KMS-11 (cell line): ENCODE measurements at regions not wholly inside any gene's neighbourhood (a gene's known extent, or its start where the extent isn't known, plus 50 kb on each side); places are given as distances from the start of the nearest gene placed in this dataset.

Experiments used
- H2AFZ ChIP-seq: fragments of 200-600 bp; sonication (generic); 2 replicates; pipeline ENCODE4 v1.6.1; 2016; ENCODE audit warnings: antibody characterized with exemption, mixed run types, low read depth
- H3K27ac ChIP-seq: fragments of 200-600 bp; sonication (generic); 2 replicates; pipeline ENCODE4 v1.6.1; 2016; ENCODE audit warnings: mild to moderate bottlenecking, mixed run types
- H3K27me3 ChIP-seq: fragments of 200-600 bp; sonication (generic); 2 replicates; pipeline ENCODE4 v1.6.1; 2017; ENCODE audit warnings: mild to moderate bottlenecking, low read depth, mixed run types, moderate library complexity; ENCODE audit not compliant: insufficient read depth
- H3K36me3 ChIP-seq: fragments of 200-600 bp; sonication (generic); 2 replicates; pipeline ENCODE4 v1.6.1; 2017; ENCODE audit warnings: mild to moderate bottlenecking, mixed run types; ENCODE audit not compliant: insufficient read depth
- H3K4me1 ChIP-seq: fragments of 200-600 bp; sonication (generic); 2 replicates; pipeline ENCODE4 v1.6.1; 2016; ENCODE audit warnings: mild to moderate bottlenecking, low read depth, mixed run types; ENCODE audit not compliant: poor library complexity, severe bottlenecking
- H3K4me2 ChIP-seq: fragments of 200-600 bp; sonication (generic); 2 replicates; pipeline ENCODE4 v1.7.0; 2016; ENCODE audit warnings: mild to moderate bottlenecking, mixed run types
- H3K4me3 ChIP-seq: fragments of 200-600 bp; sonication (generic); IDR thresholded peaks from 2 replicates; pipeline ENCODE4 v1.6.1; 2017; ENCODE audit warnings: low read depth, low read length, mixed read lengths; ENCODE audit not compliant: insufficient read depth
- H3K79me2 ChIP-seq: fragments of 200-600 bp; sonication (generic); 2 replicates; pipeline ENCODE4 v1.6.1; 2016; ENCODE audit warnings: low read depth, mixed run types; ENCODE audit not compliant: insufficient read depth
- H3K9ac ChIP-seq: fragments of 200-600 bp; sonication (generic); 2 replicates; pipeline ENCODE4 v1.6.1; 2016; ENCODE audit warnings: mild to moderate bottlenecking, mixed run types
- H4K20me1 ChIP-seq: fragments of 200-600 bp; sonication (generic); 2 replicates; pipeline ENCODE4 v1.6.1; 2016; ENCODE audit warnings: mild to moderate bottlenecking, mixed run types; ENCODE audit not compliant: insufficient read depth
- TF ChIP-seq, protein P1 (sequence below): fragments of 200-600 bp; sonication (generic); conservative IDR thresholded peaks from 2 replicates; pipeline ENCODE4 v1.6.1; 2017; ENCODE audit warnings: low read depth, mild to moderate bottlenecking, antibody characterized with exemption, low read length, moderate library complexity, mixed read lengths

DNA sequence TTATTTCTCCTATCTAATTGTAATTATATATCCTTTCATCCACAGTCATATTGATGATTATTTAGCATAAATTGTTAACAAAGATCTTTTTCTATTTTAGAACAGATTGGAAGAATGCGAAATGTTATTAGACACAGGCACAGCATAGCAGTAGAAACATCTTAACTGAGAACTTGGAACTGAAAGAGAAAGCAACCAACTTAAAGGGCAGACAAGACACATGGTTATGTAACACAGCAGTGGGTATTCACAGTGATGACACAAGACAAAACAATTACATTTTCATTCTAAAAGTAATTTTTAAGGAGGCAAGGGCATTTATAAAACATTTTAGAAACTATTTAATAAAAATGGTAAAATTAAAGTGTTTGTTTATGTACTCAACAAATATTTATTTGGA is 57.7 kb upstream of the MEF2C start:
- no peak overlapping the region for H3K27ac ChIP-seq
- H4K20me1 ChIP-seq, result no peaks in the 10 kb centered on the region
- TF ChIP-seq, protein P1, sequence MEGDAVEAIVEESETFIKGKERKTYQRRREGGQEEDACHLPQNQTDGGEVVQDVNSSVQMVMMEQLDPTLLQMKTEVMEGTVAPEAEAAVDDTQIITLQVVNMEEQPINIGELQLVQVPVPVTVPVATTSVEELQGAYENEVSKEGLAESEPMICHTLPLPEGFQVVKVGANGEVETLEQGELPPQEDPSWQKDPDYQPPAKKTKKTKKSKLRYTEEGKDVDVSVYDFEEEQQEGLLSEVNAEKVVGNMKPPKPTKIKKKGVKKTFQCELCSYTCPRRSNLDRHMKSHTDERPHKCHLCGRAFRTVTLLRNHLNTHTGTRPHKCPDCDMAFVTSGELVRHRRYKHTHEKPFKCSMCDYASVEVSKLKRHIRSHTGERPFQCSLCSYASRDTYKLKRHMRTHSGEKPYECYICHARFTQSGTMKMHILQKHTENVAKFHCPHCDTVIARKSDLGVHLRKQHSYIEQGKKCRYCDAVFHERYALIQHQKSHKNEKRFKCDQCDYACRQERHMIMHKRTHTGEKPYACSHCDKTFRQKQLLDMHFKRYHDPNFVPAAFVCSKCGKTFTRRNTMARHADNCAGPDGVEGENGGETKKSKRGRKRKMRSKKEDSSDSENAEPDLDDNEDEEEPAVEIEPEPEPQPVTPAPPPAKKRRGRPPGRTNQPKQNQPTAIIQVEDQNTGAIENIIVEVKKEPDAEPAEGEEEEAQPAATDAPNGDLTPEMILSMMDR, result no peak
- H3K36me3 ChIP-seq, result no peaks in the 10 kb centered on the region
- no peaks in the 10 kb centered on the region for H3K4me1 ChIP-seq
- no peak overlapping the region for H3K4me2 ChIP-seq
- H3K27me3 ChIP-seq, result no peaks in the 10 kb centered on the region
- no peak overlapping the region for H3K9ac ChIP-seq
- no peak overlapping the region for H2AFZ ChIP-seq
- H3K4me3 ChIP-seq, result no peak overlapping the region
- H3K79me2 ChIP-seq, result no peaks in the 10 kb centered on the region

DNA sequence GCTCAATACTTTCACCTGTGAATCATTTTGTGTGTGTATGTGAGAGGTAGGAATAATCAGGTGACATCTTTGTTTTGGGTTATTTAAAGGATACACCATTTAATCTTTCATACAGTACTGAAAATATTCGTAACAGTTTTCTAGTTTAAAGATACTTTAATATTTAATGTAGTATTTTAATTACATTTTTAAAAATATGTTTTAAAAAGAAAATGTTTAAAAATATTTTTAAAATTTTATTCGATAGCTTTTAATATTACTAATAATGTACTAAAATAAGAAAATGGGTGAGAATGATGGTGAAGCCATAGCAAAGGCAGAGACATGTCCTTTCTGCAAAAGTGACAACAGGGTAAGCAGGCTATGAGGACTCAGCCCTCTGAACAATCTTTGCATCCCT is 56.3 kb upstream of the MEF2C start:
- TF ChIP-seq, protein P1, result no peak
- no peaks in the 10 kb centered on the region for H3K27me3 ChIP-seq
- no peaks in the 10 kb centered on the region for H4K20me1 ChIP-seq
- H3K4me2 ChIP-seq, result no peak overlapping the region
- no peak overlapping the region for H3K27ac ChIP-seq
- no peaks in the 10 kb centered on the region for H3K36me3 ChIP-seq
- no peak overlapping the region for H3K4me3 ChIP-seq
- no peaks in the 10 kb centered on the region for H3K4me1 ChIP-seq
- no peaks in the 10 kb centered on the region for H3K79me2 ChIP-seq
- no peak overlapping the region for H3K9ac ChIP-seq
- no peak overlapping the region for H2AFZ ChIP-seq

DNA sequence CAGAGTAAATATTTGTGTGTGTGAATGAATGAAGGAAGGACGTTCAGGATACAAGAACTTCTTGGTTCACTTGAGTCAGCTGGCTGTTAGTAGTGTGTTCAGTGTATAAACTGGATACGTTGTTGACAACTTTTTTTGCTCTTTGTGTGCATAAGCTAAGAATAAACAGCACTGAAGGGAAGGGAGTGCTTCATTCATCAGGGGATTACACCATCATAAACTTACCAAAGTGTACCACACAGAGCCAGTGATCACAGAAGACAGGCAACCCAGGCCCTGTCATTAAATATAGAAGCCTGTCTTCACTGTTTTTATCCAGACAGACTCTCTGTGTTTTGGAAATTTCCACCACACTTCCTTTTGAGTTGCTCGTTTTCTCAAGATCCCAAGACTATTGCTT is 55.5 kb upstream of the MEF2C start:
- no peak overlapping the region for H3K27ac ChIP-seq
- no peak overlapping the region for H2AFZ ChIP-seq

DNA sequence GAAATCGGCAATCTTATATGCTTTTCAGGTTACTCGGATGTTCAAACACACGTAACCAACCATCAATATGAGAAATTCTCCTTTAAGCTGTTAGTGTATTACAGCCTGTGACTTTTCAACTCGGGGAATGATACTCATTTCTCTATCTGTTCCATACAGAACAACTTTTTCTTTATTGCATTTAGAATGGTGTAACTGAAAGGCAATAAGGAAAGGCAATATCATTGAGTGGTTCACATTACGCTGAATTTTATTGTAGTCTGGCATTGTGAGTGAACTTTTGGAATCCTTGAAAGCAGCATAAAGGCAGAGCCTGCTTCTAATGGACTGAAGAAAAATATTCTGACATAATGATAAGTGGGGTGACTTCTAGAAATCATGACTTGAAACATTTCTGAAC is 54.4 kb upstream of the MEF2C start:
- H3K4me1 ChIP-seq, result no peaks in the 10 kb centered on the region

More for the DNA sequence above, 55.5 kb upstream of the MEF2C start:
- no peak overlapping the region for H3K4me2 ChIP-seq
- H3K79me2 ChIP-seq, result no peaks in the 10 kb centered on the region
- no peak overlapping the region for H3K4me3 ChIP-seq
- H3K27me3 ChIP-seq, result no peaks in the 10 kb centered on the region
- H3K36me3 ChIP-seq, result no peaks in the 10 kb centered on the region
- no peaks in the 10 kb centered on the region for H3K4me1 ChIP-seq
- TF ChIP-seq, protein P1, result no peak
- no peak overlapping the region for H3K9ac ChIP-seq
- H4K20me1 ChIP-seq, result no peaks in the 10 kb centered on the region

More for the DNA sequence above, 54.4 kb upstream of the MEF2C start:
- Histone ChIP-seq H3K9ac (no peak overlapping the region), H3K4me3 (no peak overlapping the region), H3K27ac (no peak overlapping the region), H2AFZ (no peak overlapping the region), H3K4me2 (no peak overlapping the region), H3K27me3 (no peaks in the 10 kb centered on the region), H3K36me3 (no peaks in the 10 kb centered on the region), H3K79me2 (no peaks in the 10 kb centered on the region), H4K20me1 (no peaks in the 10 kb centered on the region)
- TF ChIP-seq, protein P1, result no peak
